IMR-90 (cell line): ENCODE measurements at regions not wholly inside any gene's neighbourhood (a gene's known extent, or its start where the extent isn't known, plus 50 kb on each side); places are given as distances from the start of the nearest gene placed in this dataset.

Experiments used
- ATAC-seq: fragments of 200-7000 bp; cut with Tn5 transposase; 2 replicates; pipeline ENCODE4 v1.9.1; 2020; ENCODE audit warnings: low read depth, mild to moderate bottlenecking, moderate library complexity
- BruUV-seq: library from RNA; stranded (reverse); fragments of 400-500 nt; replicated peaks from 2 replicates; lab custom pipeline; 2021; lab: Mats Ljungman, UMichigan
- CTCF ChIA-PET: fragments of 300-600 bp; formaldehyde crosslinking; extraction: SDS; loops from one replicate; lab custom pipeline; 2021; ENCODE audit warnings: antibody characterized with exemption; lab: Yijun Ruan, JAX
- POLR2A ChIA-PET: fragments of 300-600 bp; sonication (Branson Sonifier 250); formaldehyde crosslinking; loops from one replicate; lab custom pipeline; 2022; ENCODE audit warnings: antibody characterized with exemption; ENCODE audit not compliant: unreplicated experiment; lab: Charles Lee
- DNase-seq: peaks from one replicate; pipeline ENCODE4 v3.0.0; 2013
- H2AFZ ChIP-seq: replicated peaks from 2 replicates; pipeline ENCODE3; 2013; ENCODE audit warnings: low read length, mild to moderate bottlenecking; ENCODE audit not compliant: poor library complexity
- H2AK5ac ChIP-seq: 2 replicates; pipeline ENCODE4 v1.6.1; 2013; ENCODE audit warnings: low read depth, low read length, inconsistent platforms
- H2AK9ac ChIP-seq: replicated peaks from 2 replicates; pipeline ENCODE3; 2013; ENCODE audit warnings: mild to moderate bottlenecking, low read depth, low read length, moderate library complexity; ENCODE audit not compliant: poor library complexity
- H2BK120ac ChIP-seq: 2 replicates; pipeline ENCODE4 v1.6.1; 2013; ENCODE audit warnings: low read depth, low read length, inconsistent platforms
- H2BK15ac ChIP-seq: 3 replicates; pipeline ENCODE4 v1.6.1; 2013; ENCODE audit warnings: low read depth, low read length, inconsistent platforms
- H2BK20ac ChIP-seq: 2 replicates; pipeline ENCODE4 v1.6.1; 2013; ENCODE audit warnings: low read depth, mild to moderate bottlenecking, inconsistent platforms, low read length, moderate library complexity
- H2BK5ac ChIP-seq: 2 replicates; pipeline ENCODE4 v1.6.1; 2013; ENCODE audit warnings: mild to moderate bottlenecking, low read depth, low read length, inconsistent platforms; ENCODE audit not compliant: poor library complexity, severe bottlenecking
- H3K14ac ChIP-seq: replicated peaks from 2 replicates; pipeline ENCODE4 v1.6.1; 2013; ENCODE audit warnings: low read depth, low read length, inconsistent platforms
- H3K18ac ChIP-seq: 2 replicates; pipeline ENCODE4 v1.6.1; 2013; ENCODE audit warnings: low read depth, low read length, control low read depth
- H3K23ac ChIP-seq: 2 replicates; pipeline ENCODE4 v1.6.1; 2013; ENCODE audit warnings: low read depth, low read length, inconsistent platforms
- H3K27ac ChIP-seq: 2 replicates; pipeline ENCODE4 v1.5.1; 2013; ENCODE audit warnings: mild to moderate bottlenecking, control low read depth, low read length; ENCODE audit not compliant: insufficient read depth
- H3K27me3 ChIP-seq: 2 replicates; pipeline ENCODE4 v1.6.1; 2013; ENCODE audit warnings: low read length; ENCODE audit not compliant: control insufficient read depth, insufficient read depth
- H3K36me3 ChIP-seq: 2 replicates; pipeline ENCODE4 v1.6.1; 2013; ENCODE audit warnings: low read length, mixed read lengths; ENCODE audit not compliant: control insufficient read depth, insufficient read depth
- H3K4ac ChIP-seq: 2 replicates; pipeline ENCODE4 v1.6.1; 2013; ENCODE audit warnings: low read depth, low read length, inconsistent platforms
- H3K4me1 ChIP-seq: 2 replicates; pipeline ENCODE4 v1.6.1; 2013; ENCODE audit warnings: low read length, mixed read lengths; ENCODE audit not compliant: control insufficient read depth, insufficient read depth
- H3K4me2 ChIP-seq: 2 replicates; pipeline ENCODE4 v1.6.1; 2013; ENCODE audit warnings: low read depth, mild to moderate bottlenecking, control low read depth, low read length, moderate library complexity
- H3K4me3 ChIP-seq: 2 replicates; pipeline ENCODE4 v1.5.1; 2013; ENCODE audit warnings: low read depth, mild to moderate bottlenecking, control low read depth, low read length, moderate library complexity; ENCODE audit not compliant: insufficient read depth
- H3K56ac ChIP-seq: 2 replicates; pipeline ENCODE4 v1.6.1; 2013; ENCODE audit warnings: low read length, inconsistent platforms; ENCODE audit not compliant: insufficient read depth; ENCODE audit errors: extremely low read depth
- H3K79me1 ChIP-seq, 2 experiments: 2 replicates each; pipeline ENCODE4 v1.6.1; 2013; ENCODE audit warnings: low read length in 2 of 2, inconsistent platforms in 1 of 2, low read depth in 1 of 2
- H3K9ac ChIP-seq: 2 replicates; pipeline ENCODE4 v1.6.1; 2013; ENCODE audit warnings: low read depth, low read length, control low read depth
- H3K9me1 ChIP-seq: 2 replicates; pipeline ENCODE4 v1.6.1; 2013; ENCODE audit warnings: low read length, inconsistent platforms; ENCODE audit not compliant: insufficient read depth
- H3K9me3 ChIP-seq: 2 replicates; pipeline ENCODE4 v1.6.1; 2013; ENCODE audit warnings: low read length; ENCODE audit not compliant: control insufficient read depth, insufficient read depth
- H4K20me1 ChIP-seq: 2 replicates; pipeline ENCODE4 v1.6.1; 2013; ENCODE audit warnings: low read length, inconsistent platforms; ENCODE audit not compliant: insufficient read depth
- H4K5ac ChIP-seq: 2 replicates; pipeline ENCODE4 v1.6.1; 2013; ENCODE audit warnings: mild to moderate bottlenecking, low read depth, low read length, control low read depth
- H4K8ac ChIP-seq, 2 experiments: 2 replicates each; pipeline ENCODE4 v1.6.1; 2013; ENCODE audit warnings: low read depth in 2 of 2, low read length in 2 of 2, control low read depth in 1 of 2, inconsistent platforms in 1 of 2
- H4K91ac ChIP-seq: 2 replicates; pipeline ENCODE4 v1.6.1; 2013; ENCODE audit warnings: low read depth, low read length, inconsistent platforms; ENCODE audit not compliant: insufficient read depth
- BHLHE40 ChIP-seq: fragments of 150-350 bp; IDR thresholded peaks from 2 replicates; pipeline ENCODE4 v1.6.1; 2016; ENCODE audit warnings: mild to moderate bottlenecking, low read depth, low read length
- MAFK ChIP-seq: IDR thresholded peaks from 2 replicates; pipeline ENCODE4 v1.6.1; 2012; ENCODE audit warnings: low read depth, low read length, improper control_type of control experiment
- MXI1 ChIP-seq: IDR thresholded peaks from 2 replicates; pipeline ENCODE4 v1.6.1; 2012; ENCODE audit warnings: low read depth, mild to moderate bottlenecking, low read length, moderate library complexity, borderline replicate concordance
- RAD21 ChIP-seq: IDR thresholded peaks from 2 replicates; pipeline ENCODE4 v1.6.1; 2012; ENCODE audit warnings: low read length, improper control_type of control experiment
- WGBS, 2 experiments: methylation state at CpG; one replicate each; pipeline versions ENCODE4 v1.1.5 to v1.1.7; 2013; ENCODE audit warnings: missing lambda C conversion rate in 2 of 2; ENCODE audit not compliant: insufficient read length in 1 of 2; ENCODE audit errors: extremely low coverage in 2 of 2; 5-methylcytosine and 5-hydroxymethylcytosine counted together
- dilution Hi-C: fragments of 300-500 bp; cut with HindIII; formaldehyde crosslinking; loops from one replicate; pipeline ENCODE4 v1.14.3; 2018; ENCODE audit warnings: low sequenced_read_pairs; ENCODE audit not compliant: unreplicated experiment
- in situ Hi-C: fragments of 300-500 bp; cut with MboI; formaldehyde crosslinking; loops from 3 replicates; pipeline ENCODE4 v1.14.3; 2019; ENCODE audit warnings: low sequenced_read_pairs, inconsistent platforms, mixed read lengths
- intact Hi-C: fragments of 100-400 bp; cut with micrococcal nuclease; formaldehyde crosslinking; loops from 2 replicates; pipeline ENCODE4 v1.10.0; 2022
- TF ChIP-seq, protein P1 (sequence below): conservative IDR thresholded peaks from 2 replicates; pipeline ENCODE4 v1.5.1; 2012; ENCODE audit warnings: mild to moderate bottlenecking, low read depth, low read length, improper control_type of control experiment
- TF ChIP-seq, protein P2 (sequence below): fragments of 150-350 bp; IDR thresholded peaks from 2 replicates; pipeline ENCODE4 v1.6.1; 2016; ENCODE audit warnings: low read depth, mild to moderate bottlenecking, low read length, moderate library complexity, borderline replicate concordance

DNA sequence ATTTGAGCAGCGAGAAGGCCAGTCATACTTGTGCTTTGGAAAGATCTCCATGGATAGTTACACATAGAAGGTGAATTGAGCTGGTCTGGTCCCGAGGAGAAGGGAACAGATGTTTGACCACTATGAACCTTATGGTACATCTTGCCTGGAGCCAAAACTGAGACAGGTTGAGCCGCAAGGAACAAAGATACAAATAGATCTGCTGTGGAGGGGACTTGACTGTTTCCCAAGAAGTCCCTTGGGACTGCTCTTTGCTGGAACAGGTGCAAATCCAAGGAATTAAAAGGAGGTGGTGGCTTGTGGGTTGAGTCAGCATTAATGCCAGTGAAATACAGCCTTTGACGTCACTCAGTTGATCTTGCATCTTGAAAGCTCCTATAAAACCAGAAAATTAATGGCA is 68.8 kb upstream of the PRIMA1 start:
- no peak overlapping the region for H4K8ac ChIP-seq
- ChIA-PET CTCF (no interaction called here), POLR2A (no interaction called here)
- no peak for DNase-seq
- H3K4me3 ChIP-seq = no peak overlapping the region
- no peaks in the 10 kb centered on the region for H3K4me1 ChIP-seq
- ATAC-seq = no peak
- WGBS, 2 experiments = 46% methylated on average over 2 of the region's 4 CpGs; no CpG with 5 or more reads in 1 of the 2 experiments
- H3K27me3 ChIP-seq = no peaks in the 10 kb centered on the region; the same call in 1 of the 2 replicates
- H2BK15ac ChIP-seq = no peak overlapping the region
- H2BK5ac ChIP-seq = no peak overlapping the region
- no peak overlapping the region for H3K4ac ChIP-seq
- H2BK120ac ChIP-seq = no peak overlapping the region
- BruUV-seq = no TSS peak
- H3K27ac ChIP-seq = no peak overlapping the region
- no peaks in the 10 kb centered on the region for H3K9me1 ChIP-seq
- no peak overlapping the region for H2AK5ac ChIP-seq
- H3K56ac ChIP-seq = no peak overlapping the region
- H3K36me3 ChIP-seq = no peaks in the 10 kb centered on the region
- no peak overlapping the region for H2AK9ac ChIP-seq
- H2AFZ ChIP-seq = no peak overlapping the region
- H3K14ac ChIP-seq = no peak overlapping the region
- no peak overlapping the region for H3K18ac ChIP-seq
- H4K20me1 ChIP-seq = no peaks in the 10 kb centered on the region
- H3K9ac ChIP-seq = no peak overlapping the region
- no peaks in the 10 kb centered on the region for H3K9me3 ChIP-seq
- H4K91ac ChIP-seq = no peak overlapping the region
- TF ChIP-seq, protein P1, sequence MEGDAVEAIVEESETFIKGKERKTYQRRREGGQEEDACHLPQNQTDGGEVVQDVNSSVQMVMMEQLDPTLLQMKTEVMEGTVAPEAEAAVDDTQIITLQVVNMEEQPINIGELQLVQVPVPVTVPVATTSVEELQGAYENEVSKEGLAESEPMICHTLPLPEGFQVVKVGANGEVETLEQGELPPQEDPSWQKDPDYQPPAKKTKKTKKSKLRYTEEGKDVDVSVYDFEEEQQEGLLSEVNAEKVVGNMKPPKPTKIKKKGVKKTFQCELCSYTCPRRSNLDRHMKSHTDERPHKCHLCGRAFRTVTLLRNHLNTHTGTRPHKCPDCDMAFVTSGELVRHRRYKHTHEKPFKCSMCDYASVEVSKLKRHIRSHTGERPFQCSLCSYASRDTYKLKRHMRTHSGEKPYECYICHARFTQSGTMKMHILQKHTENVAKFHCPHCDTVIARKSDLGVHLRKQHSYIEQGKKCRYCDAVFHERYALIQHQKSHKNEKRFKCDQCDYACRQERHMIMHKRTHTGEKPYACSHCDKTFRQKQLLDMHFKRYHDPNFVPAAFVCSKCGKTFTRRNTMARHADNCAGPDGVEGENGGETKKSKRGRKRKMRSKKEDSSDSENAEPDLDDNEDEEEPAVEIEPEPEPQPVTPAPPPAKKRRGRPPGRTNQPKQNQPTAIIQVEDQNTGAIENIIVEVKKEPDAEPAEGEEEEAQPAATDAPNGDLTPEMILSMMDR = no peak
- TF ChIP-seq BHLHE40 = no peak
- TF ChIP-seq, protein P2, sequence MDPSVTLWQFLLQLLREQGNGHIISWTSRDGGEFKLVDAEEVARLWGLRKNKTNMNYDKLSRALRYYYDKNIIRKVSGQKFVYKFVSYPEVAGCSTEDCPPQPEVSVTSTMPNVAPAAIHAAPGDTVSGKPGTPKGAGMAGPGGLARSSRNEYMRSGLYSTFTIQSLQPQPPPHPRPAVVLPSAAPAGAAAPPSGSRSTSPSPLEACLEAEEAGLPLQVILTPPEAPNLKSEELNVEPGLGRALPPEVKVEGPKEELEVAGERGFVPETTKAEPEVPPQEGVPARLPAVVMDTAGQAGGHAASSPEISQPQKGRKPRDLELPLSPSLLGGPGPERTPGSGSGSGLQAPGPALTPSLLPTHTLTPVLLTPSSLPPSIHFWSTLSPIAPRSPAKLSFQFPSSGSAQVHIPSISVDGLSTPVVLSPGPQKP = no peak
- TF ChIP-seq MXI1 = no peak
- no peak for TF ChIP-seq MAFK
- no peak for TF ChIP-seq RAD21
- in situ Hi-C loops = no loop called here
- intact Hi-C loops = no loop called here
- no peak overlapping the region for H2BK20ac ChIP-seq
- dilution Hi-C loops = no loop called here
- no peaks in the 10 kb centered on the region for H3K79me1 ChIP-seq
- H3K23ac ChIP-seq = no peak overlapping the region
- H3K4me2 ChIP-seq = no peak overlapping the region
- H4K5ac ChIP-seq = no peak overlapping the region
